ENCODE measurements at regions not wholly inside any gene's neighbourhood (a gene's known extent, or its start where the extent isn't known, plus 50 kb on each side); places are given as distances from the start of the nearest gene placed in this dataset.

DNA sequence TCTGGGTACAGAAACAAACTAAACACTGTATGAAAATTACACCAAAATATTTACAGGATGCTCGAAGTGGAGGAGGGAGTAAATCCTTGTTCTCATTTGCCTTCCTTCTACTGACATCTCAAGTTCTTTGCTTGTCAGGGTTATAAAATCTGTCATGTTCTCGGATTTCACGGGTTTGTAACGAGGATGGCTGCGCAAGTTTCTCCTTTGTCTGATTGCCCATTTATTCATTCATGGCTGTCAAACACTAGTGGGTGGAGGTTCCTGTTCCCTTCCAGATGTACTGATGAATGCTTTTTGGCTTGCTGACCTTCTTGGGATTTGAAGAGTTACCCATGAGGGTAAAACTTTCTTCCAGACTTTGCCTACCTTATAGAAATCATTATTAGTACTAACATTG, 206.9 kb downstream of the SPCS3 start:
- TF ChIP-seq POLR2AphosphoS5 (IDR thresholded peaks at IDR 0.05): no peak
- TF ChIP-seq, protein P1, sequence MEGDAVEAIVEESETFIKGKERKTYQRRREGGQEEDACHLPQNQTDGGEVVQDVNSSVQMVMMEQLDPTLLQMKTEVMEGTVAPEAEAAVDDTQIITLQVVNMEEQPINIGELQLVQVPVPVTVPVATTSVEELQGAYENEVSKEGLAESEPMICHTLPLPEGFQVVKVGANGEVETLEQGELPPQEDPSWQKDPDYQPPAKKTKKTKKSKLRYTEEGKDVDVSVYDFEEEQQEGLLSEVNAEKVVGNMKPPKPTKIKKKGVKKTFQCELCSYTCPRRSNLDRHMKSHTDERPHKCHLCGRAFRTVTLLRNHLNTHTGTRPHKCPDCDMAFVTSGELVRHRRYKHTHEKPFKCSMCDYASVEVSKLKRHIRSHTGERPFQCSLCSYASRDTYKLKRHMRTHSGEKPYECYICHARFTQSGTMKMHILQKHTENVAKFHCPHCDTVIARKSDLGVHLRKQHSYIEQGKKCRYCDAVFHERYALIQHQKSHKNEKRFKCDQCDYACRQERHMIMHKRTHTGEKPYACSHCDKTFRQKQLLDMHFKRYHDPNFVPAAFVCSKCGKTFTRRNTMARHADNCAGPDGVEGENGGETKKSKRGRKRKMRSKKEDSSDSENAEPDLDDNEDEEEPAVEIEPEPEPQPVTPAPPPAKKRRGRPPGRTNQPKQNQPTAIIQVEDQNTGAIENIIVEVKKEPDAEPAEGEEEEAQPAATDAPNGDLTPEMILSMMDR (IDR thresholded peaks at IDR 0.05): no peak
